IPS-20b (cell line): ENCODE measurements at regions not wholly inside any gene's neighbourhood (a gene's known extent, or its start where the extent isn't known, plus 50 kb on each side); places are given as distances from the start of the nearest gene placed in this dataset.

Experiments used
- H3K27ac ChIP-seq: one replicate; pipeline ENCODE4 v1.5.1; 2013; ENCODE audit warnings: low read length
- H3K27me3 ChIP-seq: 2 replicates; pipeline ENCODE4 v1.6.1; 2013; ENCODE audit warnings: mild to moderate bottlenecking, low read length, inconsistent platforms; ENCODE audit not compliant: insufficient read depth
- H3K36me3 ChIP-seq: 2 replicates; pipeline ENCODE4 v1.6.1; 2013; ENCODE audit warnings: low read depth, mild to moderate bottlenecking, inconsistent platforms, low read length, moderate library complexity; ENCODE audit not compliant: insufficient read depth
- H3K4me1 ChIP-seq: 2 replicates; pipeline ENCODE4 v1.6.1; 2013; ENCODE audit warnings: mild to moderate bottlenecking, control low read depth, inconsistent platforms, low read length, moderate library complexity; ENCODE audit not compliant: insufficient read depth
- H3K4me3 ChIP-seq: 2 replicates; pipeline ENCODE4 v1.5.1; 2013; ENCODE audit warnings: mild to moderate bottlenecking, low read length, inconsistent platforms
- H3K9ac ChIP-seq: 2 replicates; pipeline ENCODE4 v1.6.1; 2013; ENCODE audit warnings: low read depth, mild to moderate bottlenecking, inconsistent platforms, low read length, moderate library complexity
- H3K9me3 ChIP-seq: 2 replicates; pipeline ENCODE4 v1.6.1; 2013; ENCODE audit warnings: mild to moderate bottlenecking, low read depth, low read length, inconsistent platforms; ENCODE audit not compliant: insufficient read depth

- H3K4me3 ChIP-seq: no peak overlapping the region
- no peak overlapping the region for H3K27ac ChIP-seq
- H3K4me1 ChIP-seq: no peaks in the 10 kb centered on the region
- H3K9ac ChIP-seq: no peak overlapping the region
- H3K36me3 ChIP-seq: no peaks in the 10 kb centered on the region
- H3K9me3 ChIP-seq: peaks cover 16% of the 10 kb centered on the region; the same call in 1 of the 2 replicates
- H3K27me3 ChIP-seq: no peaks in the 10 kb centered on the region
Measured at GRCh38 chr14:44418856-44419255, 88.2 kb downstream of the FSCB start.

DNA sequence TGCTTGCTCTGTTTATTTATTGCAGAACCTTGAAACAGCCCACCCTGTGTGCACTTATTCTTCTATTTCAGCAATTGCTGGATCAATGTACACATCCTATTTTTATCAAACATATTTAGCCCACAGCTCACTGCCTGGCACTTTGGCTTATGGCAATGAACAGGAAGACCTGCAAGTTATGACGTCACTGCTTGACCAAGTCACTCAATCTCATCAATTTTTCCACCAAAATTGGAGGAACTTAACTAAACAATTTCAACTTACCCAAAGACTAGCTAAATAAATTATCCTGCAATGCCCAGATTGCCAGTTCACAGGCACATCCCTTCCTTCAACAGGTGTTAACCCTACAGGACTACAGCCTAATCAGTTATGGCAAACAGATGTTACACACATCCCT is 89.3 kb downstream of the FSCB start:
- no peak overlapping the region for H3K4me3 ChIP-seq
- H3K27me3 ChIP-seq: no peaks in the 10 kb centered on the region
- H3K4me1 ChIP-seq: peaks cover 4% of the 10 kb centered on the region; the same call in 1 of the 2 replicates
- no peaks in the 10 kb centered on the region for H3K36me3 ChIP-seq
- no peak overlapping the region for H3K9ac ChIP-seq
- no peak overlapping the region for H3K27ac ChIP-seq
- H3K9me3 ChIP-seq: peaks cover 16% of the 10 kb centered on the region; the same call in 1 of the 2 replicates

- no peaks in the 10 kb centered on the region for H3K36me3 ChIP-seq
- peaks cover 5% of the 10 kb centered on the region; the same call in 1 of the 2 replicates for H3K4me1 ChIP-seq
- no peak overlapping the region for H3K9ac ChIP-seq
- no peak overlapping the region for H3K4me3 ChIP-seq
- H3K27ac ChIP-seq: no peak overlapping the region
- no peaks in the 10 kb centered on the region for H3K27me3 ChIP-seq
- H3K9me3 ChIP-seq: peaks cover 16% of the 10 kb centered on the region; the same call in 1 of the 2 replicates
Measured at GRCh38 chr14:44414646-44415045, 92.4 kb downstream of the FSCB start.

GRCh38 chr14:44412858-44413569 is 94.1 kb downstream of the FSCB start:
- Histone ChIP-seq H3K9me3 (peaks cover 11% of the 10 kb centered on the region; the same call in 1 of the 2 replicates), H3K27ac (no peak overlapping the region), H3K9ac (no peak overlapping the region)

GRCh38 chr14:44405011-44405486 is 102.0 kb downstream of the FSCB start:
- Histone ChIP-seq H3K9ac (no peak overlapping the region), H3K4me1 (no peaks in the 10 kb centered on the region), H3K4me3 (no peak overlapping the region), H3K27ac (no peak overlapping the region), H3K9me3 (no peaks in the 10 kb centered on the region), H3K27me3 (no peaks in the 10 kb centered on the region), H3K36me3 (no peaks in the 10 kb centered on the region)

More at GRCh38 chr14:44412858-44413569, 94.1 kb downstream of the FSCB start:
- H3K36me3 ChIP-seq: no peaks in the 10 kb centered on the region
- H3K4me3 ChIP-seq: no peak overlapping the region
- H3K4me1 ChIP-seq: peaks cover 5% of the 10 kb centered on the region; the same call in 1 of the 2 replicates
- H3K27me3 ChIP-seq: no peaks in the 10 kb centered on the region

GRCh38 chr14:44404599-44404998 is 102.5 kb downstream of the FSCB start:
- Histone ChIP-seq H3K27me3 (no peaks in the 10 kb centered on the region), H3K4me1 (no peaks in the 10 kb centered on the region), H3K27ac (no peak overlapping the region), H3K9ac (no peak overlapping the region), H3K9me3 (no peaks in the 10 kb centered on the region), H3K36me3 (no peaks in the 10 kb centered on the region), H3K4me3 (no peak overlapping the region)

DNA sequence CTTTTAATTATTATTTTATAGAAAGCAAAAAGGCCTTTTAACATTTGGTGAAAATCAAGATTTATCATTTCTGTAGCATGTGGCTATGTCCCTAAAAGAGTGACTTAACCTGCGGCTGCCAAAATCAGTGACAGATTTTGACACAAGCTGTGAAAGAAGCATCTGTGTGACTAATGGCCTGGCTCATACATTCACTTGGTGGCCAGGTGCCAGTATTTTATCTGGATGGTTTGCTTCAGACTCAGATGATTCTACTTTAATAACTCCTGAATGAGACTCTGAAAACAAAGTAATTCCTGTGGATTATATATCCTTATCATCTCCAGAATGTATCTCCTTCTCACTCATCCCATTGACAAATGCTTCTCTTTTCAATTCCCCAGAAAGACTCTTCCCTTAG is 103.0 kb downstream of the FSCB start:
- no peaks in the 10 kb centered on the region for H3K36me3 ChIP-seq
- H3K4me3 ChIP-seq: no peak overlapping the region
- no peaks in the 10 kb centered on the region for H3K27me3 ChIP-seq
- H3K27ac ChIP-seq: no peak overlapping the region
- no peak overlapping the region for H3K9ac ChIP-seq
- no peaks in the 10 kb centered on the region for H3K4me1 ChIP-seq
- H3K9me3 ChIP-seq: no peaks in the 10 kb centered on the region

- Histone ChIP-seq H3K36me3 (no peaks in the 10 kb centered on the region), H3K4me3 (no peak overlapping the region), H3K27ac (no peak overlapping the region), H3K9ac (no peak overlapping the region), H3K9me3 (no peaks in the 10 kb centered on the region), H3K27me3 (no peaks in the 10 kb centered on the region), H3K4me1 (no peaks in the 10 kb centered on the region)
Measured at GRCh38 chr14:44403193-44403592, 103.9 kb downstream of the FSCB start.

- Histone ChIP-seq H3K27ac (no peak overlapping the region), H3K27me3 (no peaks in the 10 kb centered on the region), H3K4me3 (no peak overlapping the region), H3K36me3 (no peaks in the 10 kb centered on the region), H3K4me1 (no peaks in the 10 kb centered on the region), H3K9ac (no peak overlapping the region), H3K9me3 (no peaks in the 10 kb centered on the region)
Measured at GRCh38 chr14:44396226-44396625, 110.9 kb downstream of the FSCB start.

DNA sequence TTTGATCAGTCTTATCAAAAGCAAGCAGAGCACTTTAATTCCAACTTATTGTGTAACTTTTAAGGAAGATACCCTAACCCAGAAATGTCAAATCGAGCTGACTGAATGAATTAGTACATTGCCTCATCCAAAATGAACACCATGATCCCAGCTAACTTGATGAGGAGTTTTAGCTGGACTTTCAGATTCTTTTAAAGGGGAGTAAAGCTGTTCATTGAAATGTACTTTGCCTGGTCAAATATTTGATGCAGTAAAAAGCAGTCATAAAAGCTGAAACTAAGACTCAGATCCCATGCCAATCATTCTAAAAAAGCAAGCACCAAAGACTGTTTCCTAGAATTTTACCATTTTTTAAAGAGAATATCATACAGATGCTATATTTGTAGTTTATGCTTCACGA is 114.1 kb downstream of the FSCB start:
- Histone ChIP-seq H3K27ac (no peak overlapping the region), H3K4me3 (no peak overlapping the region), H3K9ac (no peak overlapping the region), H3K9me3 (no peaks in the 10 kb centered on the region), H3K27me3 (no peaks in the 10 kb centered on the region), H3K4me1 (no peaks in the 10 kb centered on the region), H3K36me3 (no peaks in the 10 kb centered on the region)

DNA sequence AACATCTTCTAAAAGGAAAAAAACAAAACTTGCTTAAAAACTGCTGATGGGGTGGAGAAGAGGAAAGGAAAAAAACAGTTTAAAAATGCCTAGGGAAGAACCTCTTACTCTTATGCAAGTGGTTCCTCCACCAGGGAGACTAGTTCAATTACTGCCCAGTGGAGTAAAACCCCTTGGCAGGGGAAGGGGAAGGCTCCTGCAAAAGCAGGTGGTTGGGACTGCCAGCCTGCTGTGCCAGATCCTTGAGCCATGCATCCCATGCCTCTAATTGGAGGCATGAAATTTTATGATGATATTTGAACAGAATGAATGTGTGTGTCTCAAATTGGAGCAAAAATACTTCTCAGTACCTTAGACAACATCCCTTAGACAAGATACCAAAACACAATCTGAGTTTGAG is 118.8 kb downstream of the FSCB start:
- H3K4me1 ChIP-seq: no peaks in the 10 kb centered on the region
- no peak overlapping the region for H3K9ac ChIP-seq
- H3K27ac ChIP-seq: no peak overlapping the region
- H3K36me3 ChIP-seq: no peaks in the 10 kb centered on the region
- H3K4me3 ChIP-seq: no peak overlapping the region
- H3K27me3 ChIP-seq: no peaks in the 10 kb centered on the region
- H3K9me3 ChIP-seq: no peaks in the 10 kb centered on the region

GRCh38 chr14:44385906-44386305 is 121.2 kb downstream of the FSCB start:
- H3K27me3 ChIP-seq: no peaks in the 10 kb centered on the region
- no peak overlapping the region for H3K9ac ChIP-seq
- no peak overlapping the region for H3K27ac ChIP-seq

More at GRCh38 chr14:44385906-44386305, 121.2 kb downstream of the FSCB start:
- Histone ChIP-seq H3K36me3 (no peaks in the 10 kb centered on the region), H3K9me3 (no peaks in the 10 kb centered on the region), H3K4me3 (no peak overlapping the region), H3K4me1 (no peaks in the 10 kb centered on the region)
